ENCODE measurements at regions not wholly inside any gene's neighbourhood (a gene's known extent, or its start where the extent isn't known, plus 50 kb on each side); places are given as distances from the start of the nearest gene placed in this dataset.

GRCh38 chr2:139000131-139000785 lies 220.1 kb upstream of the NXPH2 start:
- no CpG with 5 or more reads among the region's 6 CpGs for WGBS (ENCODE audit: extremely low coverage, insufficient read length, low lambda C conversion rate)
- H3K27me3 Mint-ChIP-seq (ENCODE audit: low read depth) = no peaks in the 10 kb centered on the region
- H3K9me3 Mint-ChIP-seq = no peaks in the 10 kb centered on the region

More at GRCh38 chr2:139000131-139000785, 220.1 kb upstream of the NXPH2 start:
- Histone ChIP-seq H3K14ac (ENCODE audit: insufficient read depth, low read length) (no peak overlapping the region), H4K91ac (ENCODE audit: insufficient read length, low read depth, low read length) (no peak overlapping the region), H3K23ac (ENCODE audit: insufficient read length, low read depth, low read length) (no peak overlapping the region), H2BK5ac (ENCODE audit: insufficient read length, low read length) (no peak overlapping the region), H3K27me3 (ENCODE audit: insufficient read depth, low read length) (no peaks in the 10 kb centered on the region), H2AFZ (ENCODE audit: low read length) (no peak overlapping the region), H3K9me3 (ENCODE audit: control insufficient read depth, low read depth, low read length) (no peaks in the 10 kb centered on the region), H4K5ac (ENCODE audit: insufficient read length, low read depth, low read length) (no peak overlapping the region), H2BK120ac (ENCODE audit: low read depth, low read length, poor library complexity, severe bottlenecking) (no peak overlapping the region), H3T11ph (ENCODE audit: low read length) (no peak overlapping the region), H2AK5ac (ENCODE audit: insufficient read length, low read length) (no peak overlapping the region), H4K20me1 (ENCODE audit: control insufficient read depth, insufficient read depth, insufficient read length) (no peaks in the 10 kb centered on the region), H3K18ac (ENCODE audit: insufficient read length, low read depth, low read length) (no peak overlapping the region), H3K4ac (ENCODE audit: low read depth, low read length) (no peak overlapping the region), H3K23me2 (ENCODE audit: insufficient read length, low read depth, low read length, poor library complexity, severe bottlenecking) (no peaks in the 10 kb centered on the region), H2BK12ac (ENCODE audit: insufficient read length, low read depth, low read length) (no peak overlapping the region), H4K8ac (replicated peaks; ENCODE audit: insufficient read length, low read depth, low read length) (no peak overlapping the region), H2BK15ac (ENCODE audit: low read depth, low read length) (no peak overlapping the region), H3K79me1 (ENCODE audit: insufficient read depth, low read depth, low read length, poor library complexity, severe bottlenecking) (no peaks in the 10 kb centered on the region), H2BK20ac (ENCODE audit: low read depth, low read length, poor library complexity, severe bottlenecking) (no peak overlapping the region), H3K79me2 (ENCODE audit: insufficient read depth, low read length) (no peaks in the 10 kb centered on the region), H3K4me1 (ENCODE audit: insufficient read depth, low read length) (no peaks in the 10 kb centered on the region), H3K56ac (ENCODE audit: insufficient read length, low read depth, low read length) (no peak overlapping the region), H3K9ac (ENCODE audit: extremely low read depth, insufficient read length, low read length) (no peak overlapping the region), H3K4me2 (ENCODE audit: insufficient read depth, insufficient read length, low read length) (no peak overlapping the region), H3K27ac (ENCODE audit: insufficient read length, low read depth, low read length) (no peak overlapping the region)
- no peak for TF ChIP-seq CTCF (conservative IDR thresholded peaks at IDR 0.05)
- DNase-seq = no peak
- no peak overlapping the region for H3K4me3 Mint-ChIP-seq
- H3K4me1 Mint-ChIP-seq = peaks cover 6 to 14% of the 10 kb centered on the region in 2 experiments
- peak overlapping the region in 2 of 3 experiments; percentile 69 to 73; a peak in 4 of 7 replicates for H3K27ac Mint-ChIP-seq
- no peaks in the 10 kb centered on the region for H3K36me3 Mint-ChIP-seq (ENCODE audit: insufficient read depth in 1 of 3, low read depth in 3 of 3)
